HG03103 (cell line): ENCODE measurements at regions not wholly inside any gene's neighbourhood (a gene's known extent, or its start where the extent isn't known, plus 50 kb on each side); places are given as distances from the start of the nearest gene placed in this dataset.

Experiments
- ATAC-seq: cut with Tn5 transposase; IDR thresholded peaks from one replicate; pipeline ENCODE4 v1.9.1; 2021; ENCODE audit warnings: low read depth; ENCODE audit not compliant: unreplicated experiment

GRCh38 chr11:29783506-29783905, 233.3 kb downstream of the KCNA4 start:
- ATAC-seq, result no peak

DNA sequence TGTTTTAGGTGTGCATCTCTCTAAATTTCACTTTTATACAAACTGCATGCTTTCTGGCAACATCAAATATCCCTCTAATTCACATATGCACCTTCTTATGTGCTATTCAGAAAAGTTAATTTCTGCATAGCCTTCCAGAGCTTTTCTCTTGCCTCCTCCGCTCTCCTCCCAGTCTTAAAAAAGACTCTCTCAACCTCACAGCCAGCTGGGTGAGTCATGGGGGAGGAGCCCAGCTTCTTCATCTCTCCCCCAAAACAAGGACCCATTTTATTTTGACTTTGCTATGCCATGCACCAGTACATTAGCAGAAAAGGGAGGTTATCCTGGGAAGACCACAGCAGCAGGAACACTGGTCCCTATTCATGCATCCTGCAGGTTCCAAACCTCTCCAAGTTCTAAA, 234.4 kb downstream of the KCNA4 start:
- ATAC-seq, result no peak

- no peak for ATAC-seq
These were observed 235.6 kb downstream of the KCNA4 start for GRCh38 chr11:29781268-29781667.

DNA sequence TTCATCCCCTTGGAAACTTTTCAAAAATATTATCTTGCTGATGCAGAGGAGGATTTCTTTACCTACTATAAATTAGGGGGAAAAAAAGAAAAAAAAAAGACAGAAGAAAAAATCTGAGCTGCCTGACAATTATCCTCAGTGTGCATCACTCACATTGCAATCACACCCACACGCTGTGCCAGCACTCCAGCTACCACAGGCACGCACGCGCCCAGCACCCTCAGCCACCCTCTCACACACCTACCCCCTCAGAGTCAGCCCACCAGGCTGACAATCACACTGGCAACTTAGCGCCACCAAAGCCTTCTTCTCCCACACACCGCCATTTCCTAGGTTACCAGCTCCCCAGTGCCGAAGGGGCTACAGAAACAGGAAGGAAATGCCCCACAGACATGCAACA, 236.1 kb downstream of the KCNA4 start:
- no peak for ATAC-seq

DNA sequence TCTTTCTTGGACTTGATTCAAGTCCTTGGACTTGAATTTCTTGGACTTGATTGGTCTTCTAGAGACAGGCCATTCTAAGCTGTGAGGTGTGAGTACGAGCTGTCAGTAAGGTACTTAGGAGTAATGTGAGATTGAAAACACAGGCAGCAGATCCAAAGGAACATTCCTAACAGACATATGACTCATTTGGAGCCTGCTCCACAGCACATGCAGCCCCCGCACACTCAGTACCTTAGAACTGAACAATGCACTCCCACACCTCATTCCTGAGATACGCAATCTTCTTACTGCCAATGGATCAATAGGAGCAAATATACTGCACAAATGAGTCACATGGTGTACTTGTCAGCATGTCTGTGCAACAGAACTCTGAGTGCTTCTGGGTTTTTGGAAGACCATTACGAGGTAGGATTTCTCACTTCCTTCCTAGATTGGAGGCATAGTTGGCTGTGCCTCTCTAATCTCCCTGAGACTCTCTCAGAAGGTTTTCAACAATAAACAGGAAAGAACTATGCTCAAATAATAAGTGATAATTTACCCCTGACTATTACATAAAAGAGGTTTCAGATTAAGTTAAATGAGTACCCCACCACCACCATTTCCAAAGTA, 243.1 kb downstream of the KCNA4 start:
- ATAC-seq, result no peak

- no peak for ATAC-seq
These were observed 260.0 kb downstream of the KCNA4 start for GRCh38 chr11:29756871-29757270.

DNA sequence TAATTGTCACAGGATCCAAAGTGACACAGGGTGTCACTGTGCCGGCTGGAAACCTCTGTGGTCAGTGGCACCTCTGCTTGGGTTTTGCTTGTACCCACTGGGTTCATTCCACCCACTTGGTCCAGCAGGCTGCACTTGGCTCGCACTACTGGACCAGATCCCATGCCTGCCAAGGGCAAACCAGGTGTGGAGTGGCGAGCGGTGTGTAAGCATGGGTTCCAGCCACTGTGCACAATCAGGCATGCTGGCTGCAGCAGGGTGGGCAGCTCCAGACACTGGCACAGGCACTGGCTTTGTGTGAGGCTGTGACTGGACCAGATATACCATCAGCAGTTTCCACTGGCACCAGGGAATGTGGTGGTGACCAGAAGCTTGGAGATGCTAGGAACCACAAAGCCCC, 261.4 kb downstream of the KCNA4 start:
- no peak for ATAC-seq

- ATAC-seq, result no peak
These were observed 265.2 kb downstream of the KCNA4 start for GRCh38 chr11:29751618-29752017.

DNA sequence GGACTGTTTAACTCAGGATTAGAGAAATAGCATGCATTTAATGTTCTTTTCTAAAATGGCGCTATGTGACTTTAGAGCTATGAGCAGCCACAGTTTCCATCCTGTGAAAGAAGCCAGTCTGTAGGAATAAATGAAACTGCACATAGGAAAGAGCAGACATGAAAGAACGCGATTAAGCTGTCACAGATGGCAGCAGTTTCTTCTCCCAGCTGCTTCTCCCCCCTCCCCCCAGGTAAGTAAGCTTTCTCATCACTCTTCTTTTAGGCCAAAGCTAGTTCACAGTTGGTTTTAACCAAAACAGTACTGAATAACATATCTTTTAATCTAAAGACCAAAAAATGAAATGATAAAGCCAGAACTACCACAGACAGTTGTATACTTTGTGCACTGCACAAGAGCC, 266.4 kb downstream of the KCNA4 start:
- no peak for ATAC-seq

DNA sequence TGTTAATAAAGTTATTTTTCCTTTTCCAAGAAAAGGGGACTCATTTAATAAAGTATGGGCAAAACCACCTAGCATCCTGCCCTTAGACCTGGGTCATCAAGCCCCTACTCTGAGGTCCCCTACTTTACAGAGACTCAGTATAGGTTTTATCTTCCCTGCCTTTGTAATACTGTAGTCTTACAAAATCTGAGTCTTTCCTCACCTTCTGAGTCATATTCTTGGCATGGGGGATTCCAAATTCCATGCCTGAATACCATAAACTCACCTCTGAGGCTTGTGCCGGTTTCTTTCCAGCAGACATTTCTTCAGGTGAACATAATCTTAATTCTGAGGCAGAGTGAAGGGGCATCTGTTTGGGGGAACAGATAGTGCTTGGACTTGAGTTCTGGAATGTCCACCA, 282.5 kb downstream of the KCNA4 start:
- ATAC-seq, result no peak

- no peak for ATAC-seq
These were observed 303.0 kb downstream of the KCNA4 start for GRCh38 chr11:29713831-29714320.

DNA sequence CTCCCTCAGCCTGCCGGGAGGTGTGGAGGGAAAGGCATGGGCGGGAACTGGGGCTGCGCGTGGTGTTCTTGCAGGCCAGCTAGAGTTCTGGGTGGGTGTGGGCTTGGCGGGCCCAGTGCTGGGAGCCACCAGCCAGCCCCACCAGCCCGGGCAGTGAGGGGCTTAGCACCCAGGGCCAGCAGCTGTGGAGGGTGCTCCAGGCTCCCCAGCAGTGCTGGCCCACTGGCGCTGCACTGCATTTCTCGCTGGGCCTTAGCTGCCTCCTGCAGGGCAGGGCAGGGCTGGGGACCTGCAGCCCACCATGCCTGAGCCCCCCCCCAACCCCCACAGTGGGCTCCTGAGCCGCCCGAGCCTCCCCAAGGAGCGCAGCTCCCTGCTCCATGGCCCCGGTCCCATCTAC, 304.2 kb downstream of the KCNA4 start:
- ATAC-seq, result no peak

- ATAC-seq, result no peak
These were observed 308.9 kb downstream of the KCNA4 start for GRCh38 chr11:29707924-29708323.

GRCh38 chr11:29685361-29685760, 331.5 kb downstream of the KCNA4 start:
- ATAC-seq, result no peak

DNA sequence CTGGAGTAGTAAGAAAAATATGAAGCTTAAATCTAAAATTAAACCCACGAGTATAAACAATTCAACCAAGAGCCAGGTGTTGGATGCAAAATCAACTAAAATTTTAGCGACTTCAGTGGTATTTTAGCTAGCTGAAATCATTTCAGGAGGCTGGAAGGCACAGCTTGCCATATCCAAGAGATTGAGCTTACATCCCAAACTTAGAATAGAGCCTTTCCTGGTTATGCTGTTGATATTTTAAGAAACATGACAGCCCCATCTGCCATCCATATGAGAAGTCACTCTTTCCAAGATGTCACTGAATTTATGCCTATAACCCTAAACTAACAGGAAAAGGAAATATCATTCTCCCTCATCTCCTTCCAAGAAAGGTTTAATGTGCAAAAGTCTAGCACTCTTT, 334.0 kb downstream of the KCNA4 start:
- ATAC-seq, result no peak

DNA sequence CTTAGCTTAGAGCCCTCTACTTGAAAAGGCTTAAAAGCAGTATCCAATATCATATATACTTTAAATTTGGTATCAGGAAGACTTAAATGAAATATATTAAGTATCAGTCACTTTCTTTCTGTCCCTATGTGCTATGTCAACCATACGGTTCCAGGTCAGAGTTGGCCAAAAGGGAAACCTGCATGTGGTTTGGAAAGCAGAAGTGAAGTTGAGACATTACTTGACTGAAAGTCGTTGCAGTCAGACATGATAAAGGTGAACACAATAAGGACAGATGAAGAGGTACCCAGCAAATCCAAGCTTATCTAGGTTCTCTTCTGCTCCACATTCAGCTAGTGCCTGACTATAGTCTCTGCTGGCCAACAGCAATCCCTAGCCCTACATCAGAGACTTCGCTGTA, 336.8 kb downstream of the KCNA4 start:
- no peak for ATAC-seq

DNA sequence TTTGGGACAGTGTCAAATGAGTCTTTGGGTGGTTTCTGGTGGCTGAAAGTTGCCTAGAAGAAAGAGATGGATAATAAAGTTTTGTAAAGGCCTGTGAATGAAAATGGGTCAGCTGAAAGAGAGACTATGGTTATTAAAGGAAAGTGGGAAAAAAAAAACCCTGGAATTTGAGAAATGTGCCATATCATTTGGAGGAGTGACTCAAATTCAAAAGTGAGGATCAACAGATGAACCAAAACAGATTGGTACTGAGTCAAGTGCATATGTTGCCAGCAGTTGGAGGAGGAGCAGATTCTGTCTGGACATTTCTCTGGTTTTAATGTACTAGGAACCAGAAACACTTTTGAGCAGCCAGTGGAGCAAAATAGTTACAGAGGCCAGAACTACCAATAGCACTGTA, 339.8 kb downstream of the KCNA4 start:
- no peak for ATAC-seq

- ATAC-seq, result no peak
These were observed 347.5 kb downstream of the KCNA4 start for GRCh38 chr11:29669310-29669709.

GRCh38 chr11:29657709-29658108, 359.1 kb downstream of the KCNA4 start:
- ATAC-seq, result no peak

DNA sequence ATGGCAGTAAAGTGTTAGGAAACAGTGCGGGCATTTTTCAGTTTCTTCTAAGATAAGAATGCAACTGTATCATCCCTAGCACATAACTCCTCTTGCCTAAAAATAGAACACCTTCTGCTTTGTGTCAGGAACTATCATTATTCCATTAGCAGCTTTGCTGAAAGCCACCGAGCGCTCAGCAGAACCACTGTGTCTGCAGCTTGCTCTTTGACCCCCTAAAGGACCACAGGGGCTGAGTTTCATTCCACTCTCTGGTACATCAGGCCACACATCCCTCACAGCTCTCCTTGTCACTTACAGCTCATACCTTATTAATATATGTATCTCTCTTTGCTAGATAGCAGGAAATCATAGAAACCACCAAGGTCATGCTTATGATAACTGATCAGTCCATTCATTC, 360.2 kb downstream of the KCNA4 start:
- ATAC-seq, result no peak

- no peak for ATAC-seq
These were observed 371.5 kb downstream of the KCNA4 start for GRCh38 chr11:29645373-29645772.

GRCh38 chr11:29641201-29641600, 375.6 kb downstream of the KCNA4 start:
- no peak for ATAC-seq

GRCh38 chr11:29634744-29635143, 382.1 kb downstream of the KCNA4 start:
- no peak for ATAC-seq
